Activated T-helper 1 cell treated with anti-CD3 and anti-CD28 coated beads, Interleukin-2, amount 50 U/mL, for 16 hours (primary cell): ENCODE measurements at regions not wholly inside any gene's neighbourhood (a gene's known extent, or its start where the extent isn't known, plus 50 kb on each side); places are given as distances from the start of the nearest gene placed in this dataset.

ENCODE experiments used
- DNase-seq, 2 donors: peaks; one replicate each; pipeline ENCODE4 v3.0.0-alpha.2; 2020; ENCODE audit warnings: low read depth in 1 of 2, low spot score in 1 of 2

DNA sequence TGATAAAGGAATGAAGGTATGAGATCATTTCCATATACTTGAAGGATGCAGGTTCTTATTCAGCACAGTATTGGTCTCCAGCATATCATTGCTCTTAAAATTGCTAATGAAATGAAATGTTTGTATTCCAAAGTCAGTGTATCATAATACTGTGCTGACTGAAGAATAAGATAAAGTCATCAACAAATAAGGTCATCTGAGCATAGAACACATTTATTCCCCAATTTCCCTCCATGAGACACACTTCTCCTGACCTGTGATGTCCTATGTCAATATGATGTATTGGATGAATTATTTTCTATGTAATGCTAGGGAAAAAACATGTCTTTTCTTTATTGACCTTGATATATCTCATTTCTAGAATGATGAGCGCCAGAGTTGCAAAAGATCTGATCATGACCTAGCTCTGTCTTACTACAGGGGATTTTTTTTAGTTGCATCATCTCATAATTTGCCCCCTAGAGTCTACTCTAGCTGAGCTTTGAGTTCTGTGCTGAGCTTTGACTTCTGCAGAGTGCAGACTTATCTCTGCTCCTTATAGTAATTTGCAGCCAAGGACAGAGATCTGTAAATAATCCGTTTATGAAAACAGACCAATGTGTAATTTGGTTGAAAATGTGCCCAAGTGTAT, 859.8 kb downstream of the TRIB2 start:
- DNase-seq: no peak

- DNase-seq: no peak
Measured at GRCh38 chr2:13578547-13578946, 861.8 kb downstream of the TRIB2 start.

DNA sequence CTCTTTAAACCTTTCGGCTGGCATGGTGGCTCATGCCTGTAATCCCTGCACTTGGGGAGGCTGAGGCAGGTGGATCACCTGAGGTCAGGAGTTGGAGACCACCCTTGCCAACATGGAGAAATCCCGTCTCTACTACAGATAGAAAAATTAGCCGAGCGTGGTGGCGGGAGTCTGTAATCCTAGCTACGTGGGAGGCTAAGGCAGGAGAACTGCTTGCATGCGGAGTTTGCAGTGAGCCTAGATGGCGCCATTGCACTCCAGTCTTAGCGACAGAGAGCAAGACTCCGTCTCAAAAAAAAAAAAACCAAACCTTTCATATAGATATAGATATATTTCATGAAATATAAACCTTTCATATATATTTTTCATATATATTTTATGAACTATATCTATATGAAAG, 864.7 kb downstream of the TRIB2 start:
- no peak for DNase-seq

DNA sequence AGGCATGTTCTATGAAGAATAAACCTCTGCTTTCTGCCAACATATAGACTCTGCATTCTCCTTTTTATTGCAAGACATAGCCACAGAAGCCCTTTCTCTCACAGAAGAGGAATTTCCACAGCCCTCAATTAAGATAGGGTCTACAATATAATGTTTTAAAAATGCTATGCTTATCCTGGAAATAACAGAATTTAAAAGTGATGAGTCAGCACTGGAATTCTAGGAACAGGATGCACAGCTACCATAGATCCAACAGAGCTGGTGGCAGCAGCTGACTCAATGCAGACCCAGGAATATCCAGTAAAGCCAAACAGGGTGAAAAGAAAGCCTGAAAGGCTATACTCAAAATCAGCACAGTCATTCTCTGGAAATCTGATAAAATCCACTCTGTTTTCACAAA, 866.9 kb downstream of the TRIB2 start:
- no peak for DNase-seq

- no peak for DNase-seq
Measured at GRCh38 chr2:13584020-13584419, 867.3 kb downstream of the TRIB2 start.

- DNase-seq: no peak
Measured at GRCh38 chr2:13585732-13586131, 869.0 kb downstream of the TRIB2 start.

DNA sequence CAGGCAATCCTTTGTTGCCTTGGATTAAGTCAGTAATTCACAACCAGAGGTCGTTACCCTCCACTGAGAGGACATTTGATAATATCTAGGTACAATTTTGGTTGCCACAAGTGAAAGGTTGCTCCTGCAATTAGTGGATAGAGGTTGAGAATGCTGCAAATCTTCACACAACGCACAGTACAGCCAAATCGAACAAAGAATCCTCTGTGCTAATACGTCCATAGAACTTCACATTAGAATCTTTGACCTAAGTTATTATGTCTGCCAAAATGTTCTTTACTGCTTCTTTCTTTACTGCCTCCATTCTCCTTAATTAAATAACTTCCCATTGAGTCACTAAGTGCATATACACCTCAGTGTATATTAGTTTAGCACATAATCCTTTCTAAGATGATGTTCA, 879.5 kb downstream of the TRIB2 start:
- no peak for DNase-seq

DNA sequence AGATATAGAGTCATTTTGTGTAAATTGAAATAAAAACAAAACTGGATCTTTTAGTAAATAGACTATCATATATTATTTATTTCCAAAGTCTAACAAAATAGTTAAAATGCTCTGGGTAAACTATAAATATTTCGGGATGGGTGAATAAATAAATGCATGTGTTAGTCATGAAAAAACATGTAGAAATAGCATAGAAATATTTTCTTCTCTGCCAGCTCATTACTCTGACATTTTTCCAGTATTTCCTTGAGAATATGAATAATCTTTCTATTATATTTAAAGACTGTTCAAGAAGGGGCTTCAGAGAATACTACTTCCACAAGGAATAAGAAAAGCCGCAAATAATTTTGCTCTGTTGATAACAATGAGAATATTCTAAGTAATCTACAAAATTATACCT, 880.4 kb downstream of the TRIB2 start:
- no peak for DNase-seq

- no peak for DNase-seq
Measured at GRCh38 chr2:13601506-13601905, 884.8 kb downstream of the TRIB2 start.

DNA sequence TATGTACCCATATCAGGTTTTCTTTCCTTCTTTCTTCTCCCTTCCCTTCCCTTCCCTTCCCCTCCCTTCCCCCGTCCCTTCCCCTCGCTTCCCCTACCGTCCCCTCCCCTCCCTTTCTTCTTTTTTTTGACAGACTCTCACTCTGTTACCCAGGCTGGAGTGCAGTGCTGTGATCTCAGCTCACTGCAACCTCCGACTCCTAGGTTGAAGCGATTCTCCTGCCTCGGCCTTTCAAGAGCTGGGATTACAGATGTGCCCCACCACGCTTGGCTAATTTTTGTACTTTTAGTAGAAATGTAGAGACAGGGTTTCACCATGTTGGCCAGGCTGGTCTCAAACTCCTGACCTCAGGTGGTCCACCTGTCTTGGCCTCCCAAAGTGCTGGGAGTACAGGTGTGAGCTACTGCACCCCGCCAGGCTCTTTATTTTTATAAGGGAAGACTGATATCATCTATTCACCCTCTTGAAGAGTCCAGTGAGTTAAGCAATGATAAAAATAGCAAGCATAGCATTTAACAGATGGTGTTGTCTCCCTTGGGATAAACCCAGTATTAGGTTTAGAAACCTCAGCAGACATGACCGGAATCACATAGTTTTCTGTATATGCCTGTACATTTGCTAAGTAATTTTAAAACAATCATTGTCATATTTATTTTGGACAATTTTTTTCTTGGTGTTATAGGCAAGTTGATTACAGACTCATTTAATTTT, 888.4 kb downstream of the TRIB2 start:
- no peak for DNase-seq

GRCh38 chr2:13607139-13607538, 890.4 kb downstream of the TRIB2 start:
- DNase-seq: no peak

DNA sequence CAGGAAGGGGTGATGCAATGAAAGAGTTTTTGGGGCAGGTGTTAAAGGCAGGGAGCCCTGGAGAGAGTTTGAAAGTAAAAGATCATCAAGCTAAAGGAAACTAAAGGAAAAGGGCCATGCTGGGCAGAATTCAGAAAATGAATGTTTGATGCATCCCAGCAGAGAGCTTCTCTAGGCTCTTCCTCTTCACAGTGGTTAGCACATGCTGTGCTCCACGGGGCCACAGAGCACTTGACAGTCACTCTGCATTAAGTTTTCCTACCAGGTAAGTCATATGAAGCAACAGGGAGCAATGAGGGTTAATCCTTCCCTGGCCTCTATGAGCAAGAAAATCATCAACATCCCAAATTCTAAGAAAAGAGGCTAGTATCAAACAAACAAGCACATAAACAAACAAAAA, 895.2 kb downstream of the TRIB2 start:
- no peak for DNase-seq

DNA sequence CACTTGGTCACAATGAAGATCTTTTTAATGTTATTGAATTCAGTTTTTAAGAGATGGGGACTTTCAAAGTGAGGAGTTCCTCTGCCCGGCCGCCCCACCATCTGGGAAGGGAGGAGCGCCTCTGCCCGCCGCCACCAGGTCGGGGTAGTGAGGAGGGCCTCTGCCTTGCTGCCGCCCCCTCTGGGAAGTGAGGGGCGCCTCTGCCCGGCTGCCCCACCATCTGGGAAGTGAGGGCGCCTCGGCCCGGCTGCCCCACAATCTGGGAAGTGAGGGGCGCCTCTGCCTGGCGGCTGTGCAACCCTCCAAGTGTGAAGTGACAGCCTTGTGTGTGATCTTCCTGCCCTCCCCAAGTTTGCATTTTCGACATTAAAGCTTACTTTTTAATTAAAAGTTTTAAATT, 899.3 kb downstream of the TRIB2 start:
- no peak for DNase-seq

DNA sequence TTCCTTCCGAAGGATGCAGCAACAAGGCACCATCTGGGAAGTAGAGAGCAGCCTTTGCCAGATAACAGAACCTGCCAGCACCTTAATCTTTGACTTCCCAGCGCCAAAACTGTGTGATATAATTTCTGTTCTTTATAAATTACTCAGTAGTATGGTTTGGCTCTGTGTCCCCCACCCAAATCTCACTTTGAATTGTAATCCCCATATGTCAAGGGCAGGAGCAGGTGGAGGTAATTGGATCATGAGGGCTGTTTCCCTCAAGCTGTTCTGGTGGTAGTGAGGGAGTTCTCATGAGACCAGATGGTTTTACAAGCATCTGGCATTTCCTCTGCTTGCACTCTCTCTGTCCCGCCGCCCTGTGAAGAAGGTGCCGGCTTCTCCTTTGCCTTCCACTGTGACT, 899.9 kb downstream of the TRIB2 start:
- DNase-seq: no peak

GRCh38 chr2:13628122-13628521, 911.4 kb downstream of the TRIB2 start:
- no peak for DNase-seq

GRCh38 chr2:13638181-13638580, 921.4 kb downstream of the TRIB2 start:
- no peak for DNase-seq

- no peak for DNase-seq
Measured at GRCh38 chr2:13649918-13650317, 933.2 kb downstream of the TRIB2 start.

- DNase-seq: no peak
Measured at GRCh38 chr2:13650586-13651180, 933.9 kb downstream of the TRIB2 start.

GRCh38 chr2:13651684-13652131, 935.0 kb downstream of the TRIB2 start:
- DNase-seq: no peak

DNA sequence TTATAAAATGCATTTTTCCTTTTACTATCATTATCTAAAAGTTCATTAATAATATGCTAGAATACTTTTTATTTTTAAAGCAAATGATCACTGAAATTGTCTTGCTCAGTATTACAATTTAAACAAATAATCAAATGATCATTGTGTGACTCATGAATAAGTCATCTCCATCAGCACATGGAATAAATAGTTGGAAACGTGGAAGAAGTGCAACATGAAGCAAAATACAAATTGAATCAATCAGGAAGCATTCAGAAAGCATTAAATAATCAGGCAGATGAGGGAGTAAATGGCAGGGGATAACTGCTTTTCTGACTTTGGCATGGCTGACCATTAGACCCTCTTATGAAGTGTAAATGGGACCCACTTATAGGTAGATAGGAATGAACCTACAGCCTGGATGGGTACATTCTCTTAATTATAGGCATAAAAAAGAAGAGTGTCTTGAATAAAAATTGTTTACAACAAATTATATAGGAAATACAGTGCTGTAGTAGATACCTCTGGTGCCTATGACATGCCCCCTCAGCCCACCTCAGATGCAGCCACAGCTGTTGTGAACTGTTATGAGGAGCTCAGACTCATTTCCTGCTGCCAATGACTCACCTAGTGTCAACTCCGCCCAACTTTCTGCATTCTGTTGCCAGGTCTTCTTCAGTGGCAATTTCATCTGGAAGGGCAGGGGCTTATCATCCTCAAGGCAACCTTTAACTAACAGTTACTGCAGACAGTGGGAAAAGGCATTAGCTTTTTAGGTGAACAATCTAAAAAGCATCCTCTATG, 936.0 kb downstream of the TRIB2 start:
- no peak for DNase-seq

DNA sequence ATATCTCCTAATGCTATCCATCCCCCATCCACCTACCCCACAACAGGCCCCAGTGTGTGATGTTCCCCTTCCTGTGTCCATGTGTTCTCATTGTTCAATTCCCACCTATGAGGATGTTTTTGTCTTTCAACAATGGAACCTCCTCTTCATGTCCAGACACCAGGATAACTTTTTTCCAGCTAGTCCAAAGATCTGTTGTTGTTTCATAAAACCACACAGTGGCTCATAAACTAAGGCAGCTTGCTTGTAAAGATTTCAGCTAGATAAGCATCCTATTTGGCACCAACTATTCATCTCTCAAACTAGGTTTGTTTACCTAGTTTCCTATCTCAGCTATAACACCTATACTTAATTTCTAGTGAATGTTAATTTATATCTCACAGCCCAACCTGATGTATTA, 937.7 kb downstream of the TRIB2 start:
- DNase-seq: no peak

DNA sequence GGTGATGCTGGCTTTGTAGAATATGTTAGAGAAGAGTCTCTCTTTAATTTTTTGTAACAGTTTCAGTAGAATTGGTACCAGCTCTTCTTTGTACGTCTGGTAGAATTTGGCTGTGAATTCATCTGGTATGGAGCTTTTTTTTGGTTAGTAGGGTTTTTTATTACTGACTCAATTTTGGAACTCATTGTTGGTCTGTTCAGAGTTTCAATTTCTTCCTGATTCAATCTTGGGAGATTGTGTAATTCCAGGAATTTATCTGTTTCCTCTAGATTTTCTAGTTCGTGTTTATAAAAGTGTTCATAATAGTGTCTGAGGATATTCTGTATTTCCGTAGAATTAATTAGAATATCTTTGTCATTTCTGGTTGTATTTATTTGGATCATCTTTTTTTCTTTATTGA, 943.5 kb downstream of the TRIB2 start:
- DNase-seq: no peak
